K562 (cell line): ENCODE measurements at regions not wholly inside any gene's neighbourhood (a gene's known extent, or its start where the extent isn't known, plus 50 kb on each side); places are given as distances from the start of the nearest gene placed in this dataset.

Experiments
- MXI1 ChIP-seq: IDR thresholded peaks from 2 replicates; pipeline ENCODE4 v1.6.1; 2011; ENCODE audit warnings: low read depth, mild to moderate bottlenecking, improper control_type of control experiment, low read length
- TFE3 ChIP-seq: fragments of 450-650 bp; formaldehyde crosslinking; IDR thresholded peaks from 2 replicates; pipeline ENCODE4 v1.4.0; 2020; ENCODE audit warnings: mild to moderate bottlenecking, mixed read lengths
- ZNF318 ChIP-seq, 2 experiments: fragments of 450-650 bp; IDR thresholded peaks; 2 replicates each; pipeline ENCODE4 v1.6.1; 2016; ENCODE audit warnings: mild to moderate bottlenecking in 2 of 2, borderline replicate concordance in 1 of 2, low read depth in 1 of 2, moderate library complexity in 1 of 2

- TF ChIP-seq ZNF318 (IDR thresholded peaks at IDR 0.05; ENCODE audit: borderline replicate concordance in 1 of 2, low read depth in 1 of 2) (no peak), TFE3 (CRISPR knock-in tag) (peak; percentile 62), MXI1 (no peak)
Measured at GRCh38 chr18:10403708-10404107, 50.7 kb upstream of the APCDD1 start (continued).
